Neural cell (in vitro differentiated cells): ENCODE measurements at regions not wholly inside any gene's neighbourhood (a gene's known extent, or its start where the extent isn't known, plus 50 kb on each side); places are given as distances from the start of the nearest gene placed in this dataset.

Source experiments
- POLR2AphosphoS5 ChIP-seq: IDR thresholded peaks from 2 replicates; pipeline ENCODE4 v1.6.1; 2012
- RAD21 ChIP-seq: fragments of 450-650 bp; conservative IDR thresholded peaks from 2 replicates; pipeline ENCODE4 v1.6.1; 2014; ENCODE audit warnings: antibody characterized with exemption, mild to moderate bottlenecking, moderate library complexity
- SMC3 ChIP-seq: fragments of 450-650 bp; conservative IDR thresholded peaks from 2 replicates; pipeline ENCODE4 v1.6.1; 2014; ENCODE audit warnings: antibody characterized with exemption, mild to moderate bottlenecking, moderate library complexity; ENCODE audit not compliant: poor library complexity
- TF ChIP-seq, protein P1 (sequence below): fragments of 450-650 bp; IDR thresholded peaks from 2 replicates; pipeline ENCODE4 v1.5.1; 2014; ENCODE audit warnings: antibody characterized with exemption, mild to moderate bottlenecking, moderate library complexity; ENCODE audit not compliant: poor library complexity, severe bottlenecking
- TF ChIP-seq, protein P2 (sequence below): IDR thresholded peaks from 2 replicates; pipeline ENCODE4 v1.6.1; 2012; ENCODE audit warnings: borderline replicate concordance

DNA sequence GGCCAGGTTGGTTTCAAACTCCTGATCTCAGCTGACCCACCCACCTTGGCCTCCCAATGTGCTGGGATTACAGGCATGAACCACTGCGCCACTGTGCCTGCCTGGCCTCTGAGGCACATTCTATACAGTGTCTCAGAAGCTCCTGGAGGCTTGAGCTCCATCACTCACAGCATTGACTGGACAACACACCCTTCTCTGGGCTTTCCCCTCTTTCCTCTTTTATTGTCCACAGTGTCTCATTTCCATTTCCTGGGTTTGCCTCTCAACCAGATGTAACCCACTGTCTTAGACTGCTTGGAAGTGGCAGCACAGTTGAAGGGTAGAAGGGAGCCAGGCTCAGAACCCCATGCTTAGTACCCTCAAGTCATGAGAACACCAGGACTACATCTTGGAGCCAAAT, 208.1 kb downstream of the MTX2 start:
- TF ChIP-seq, protein P1, sequence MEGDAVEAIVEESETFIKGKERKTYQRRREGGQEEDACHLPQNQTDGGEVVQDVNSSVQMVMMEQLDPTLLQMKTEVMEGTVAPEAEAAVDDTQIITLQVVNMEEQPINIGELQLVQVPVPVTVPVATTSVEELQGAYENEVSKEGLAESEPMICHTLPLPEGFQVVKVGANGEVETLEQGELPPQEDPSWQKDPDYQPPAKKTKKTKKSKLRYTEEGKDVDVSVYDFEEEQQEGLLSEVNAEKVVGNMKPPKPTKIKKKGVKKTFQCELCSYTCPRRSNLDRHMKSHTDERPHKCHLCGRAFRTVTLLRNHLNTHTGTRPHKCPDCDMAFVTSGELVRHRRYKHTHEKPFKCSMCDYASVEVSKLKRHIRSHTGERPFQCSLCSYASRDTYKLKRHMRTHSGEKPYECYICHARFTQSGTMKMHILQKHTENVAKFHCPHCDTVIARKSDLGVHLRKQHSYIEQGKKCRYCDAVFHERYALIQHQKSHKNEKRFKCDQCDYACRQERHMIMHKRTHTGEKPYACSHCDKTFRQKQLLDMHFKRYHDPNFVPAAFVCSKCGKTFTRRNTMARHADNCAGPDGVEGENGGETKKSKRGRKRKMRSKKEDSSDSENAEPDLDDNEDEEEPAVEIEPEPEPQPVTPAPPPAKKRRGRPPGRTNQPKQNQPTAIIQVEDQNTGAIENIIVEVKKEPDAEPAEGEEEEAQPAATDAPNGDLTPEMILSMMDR = no peak
- no peak for TF ChIP-seq POLR2AphosphoS5
- TF ChIP-seq SMC3 = no peak
- TF ChIP-seq RAD21 = no peak
- TF ChIP-seq, protein P2, sequence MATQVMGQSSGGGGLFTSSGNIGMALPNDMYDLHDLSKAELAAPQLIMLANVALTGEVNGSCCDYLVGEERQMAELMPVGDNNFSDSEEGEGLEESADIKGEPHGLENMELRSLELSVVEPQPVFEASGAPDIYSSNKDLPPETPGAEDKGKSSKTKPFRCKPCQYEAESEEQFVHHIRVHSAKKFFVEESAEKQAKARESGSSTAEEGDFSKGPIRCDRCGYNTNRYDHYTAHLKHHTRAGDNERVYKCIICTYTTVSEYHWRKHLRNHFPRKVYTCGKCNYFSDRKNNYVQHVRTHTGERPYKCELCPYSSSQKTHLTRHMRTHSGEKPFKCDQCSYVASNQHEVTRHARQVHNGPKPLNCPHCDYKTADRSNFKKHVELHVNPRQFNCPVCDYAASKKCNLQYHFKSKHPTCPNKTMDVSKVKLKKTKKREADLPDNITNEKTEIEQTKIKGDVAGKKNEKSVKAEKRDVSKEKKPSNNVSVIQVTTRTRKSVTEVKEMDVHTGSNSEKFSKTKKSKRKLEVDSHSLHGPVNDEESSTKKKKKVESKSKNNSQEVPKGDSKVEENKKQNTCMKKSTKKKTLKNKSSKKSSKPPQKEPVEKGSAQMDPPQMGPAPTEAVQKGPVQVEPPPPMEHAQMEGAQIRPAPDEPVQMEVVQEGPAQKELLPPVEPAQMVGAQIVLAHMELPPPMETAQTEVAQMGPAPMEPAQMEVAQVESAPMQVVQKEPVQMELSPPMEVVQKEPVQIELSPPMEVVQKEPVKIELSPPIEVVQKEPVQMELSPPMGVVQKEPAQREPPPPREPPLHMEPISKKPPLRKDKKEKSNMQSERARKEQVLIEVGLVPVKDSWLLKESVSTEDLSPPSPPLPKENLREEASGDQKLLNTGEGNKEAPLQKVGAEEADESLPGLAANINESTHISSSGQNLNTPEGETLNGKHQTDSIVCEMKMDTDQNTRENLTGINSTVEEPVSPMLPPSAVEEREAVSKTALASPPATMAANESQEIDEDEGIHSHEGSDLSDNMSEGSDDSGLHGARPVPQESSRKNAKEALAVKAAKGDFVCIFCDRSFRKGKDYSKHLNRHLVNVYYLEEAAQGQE = no peak
